ENCODE measurements at regions not wholly inside any gene's neighbourhood (a gene's known extent, or its start where the extent isn't known, plus 50 kb on each side); places are given as distances from the start of the nearest gene placed in this dataset.
"Not testable (repeated sequence)": the region's sequence is repeated elsewhere in the genome, so short reads cannot be mapped to it uniquely, and the experiment has no call there.

- DNase-seq: no peak
Measured at GRCh38 chr7:39758234-39758970, 135.0 kb downstream of the RALA start.

GRCh38 chr7:39761449-39761848 is 138.1 kb downstream of the RALA start:
- DNase-seq: no peak

GRCh38 chr7:39762466-39762865 is 139.1 kb downstream of the RALA start:
- not testable (repeated sequence) for DNase-seq

GRCh38 chr7:39762881-39763280 is 139.5 kb downstream of the RALA start:
- peak in 2 of 3 donors; percentile 4 to 24 for DNase-seq

GRCh38 chr7:39765833-39766232 is 142.5 kb downstream of the RALA start:
- not testable (repeated sequence) for DNase-seq

- DNase-seq: not testable (repeated sequence)
Measured at GRCh38 chr7:39768439-39768838, 145.1 kb downstream of the RALA start.

GRCh38 chr7:39774341-39774851 is 151.0 kb downstream of the RALA start:
- not testable (repeated sequence) for DNase-seq

GRCh38 chr7:39781557-39781956 is 158.2 kb downstream of the RALA start:
- peak in 2 of 3 donors; percentile 13 to 20 for DNase-seq

- not testable (repeated sequence) for DNase-seq
Measured at GRCh38 chr7:39786440-39786839, 163.1 kb downstream of the RALA start.

GRCh38 chr7:39791035-39791434 is 159.0 kb upstream of the CDK13 start:
- peak in 2 of 3 donors; percentile 7 to 26 for DNase-seq

- DNase-seq: not testable (repeated sequence)
Measured at GRCh38 chr7:39791911-39792310, 158.1 kb upstream of the CDK13 start.

- not testable (repeated sequence) for DNase-seq
Measured at GRCh38 chr7:39793026-39793425, 157.0 kb upstream of the CDK13 start.

GRCh38 chr7:39793851-39794250 is 156.2 kb upstream of the CDK13 start:
- DNase-seq: not testable (repeated sequence)

- not testable (repeated sequence) for DNase-seq
Measured at GRCh38 chr7:39796947-39797346, 153.1 kb upstream of the CDK13 start.

- DNase-seq: not testable (repeated sequence)
Measured at GRCh38 chr7:39798077-39798476, 152.0 kb upstream of the CDK13 start.

GRCh38 chr7:39808796-39809481 is 141.1 kb upstream of the CDK13 start:
- DNase-seq: no peak

GRCh38 chr7:39810204-39810642 is 139.8 kb upstream of the CDK13 start:
- DNase-seq: no peak

- DNase-seq: no peak
Measured at GRCh38 chr7:39810710-39811109, 139.3 kb upstream of the CDK13 start.

GRCh38 chr7:39811161-39811614 is 138.9 kb upstream of the CDK13 start:
- no peak for DNase-seq

- no peak for DNase-seq
Measured at GRCh38 chr7:39816462-39817060, 133.5 kb upstream of the CDK13 start.

- no peak for DNase-seq
Measured at GRCh38 chr7:39819514-39819913, 130.5 kb upstream of the CDK13 start.

GRCh38 chr7:39824456-39825200 is 125.4 kb upstream of the CDK13 start:
- no peak for DNase-seq

All from suppressor macrophage treated with lipopolysaccharide for 1 hour (primary cell).